HG03378 (cell line): ENCODE measurements at regions not wholly inside any gene's neighbourhood (a gene's known extent, or its start where the extent isn't known, plus 50 kb on each side); places are given as distances from the start of the nearest gene placed in this dataset.
"Not testable (repeated sequence)": the region's sequence is repeated elsewhere in the genome, so short reads cannot be mapped to it uniquely, and the experiment has no call there.

ENCODE experiments used
- ATAC-seq: cut with Tn5 transposase; IDR thresholded peaks from one replicate; pipeline ENCODE4 v1.9.1; 2021; ENCODE audit warnings: mild to moderate bottlenecking, moderate library complexity; ENCODE audit not compliant: unreplicated experiment

DNA sequence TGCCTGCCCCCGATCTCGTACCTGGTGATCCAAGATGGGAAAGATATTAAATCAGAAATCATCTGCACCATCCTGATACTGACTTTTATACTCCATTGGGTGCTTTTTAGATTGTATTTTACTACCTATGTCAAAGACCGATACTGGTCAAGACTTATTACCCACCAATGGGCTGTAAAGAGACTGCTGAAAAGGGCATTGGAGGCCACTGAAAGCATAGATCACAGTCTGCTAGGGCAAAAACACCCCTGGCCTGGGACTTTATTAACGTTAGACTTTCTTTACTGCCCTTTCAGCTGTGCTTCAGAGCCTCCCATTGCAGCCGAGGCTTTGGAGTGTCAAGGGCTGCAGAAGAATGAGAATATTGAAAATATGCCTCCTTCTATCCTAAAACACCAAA, 472.8 kb upstream of the DDX18 start:
- ATAC-seq = no peak

DNA sequence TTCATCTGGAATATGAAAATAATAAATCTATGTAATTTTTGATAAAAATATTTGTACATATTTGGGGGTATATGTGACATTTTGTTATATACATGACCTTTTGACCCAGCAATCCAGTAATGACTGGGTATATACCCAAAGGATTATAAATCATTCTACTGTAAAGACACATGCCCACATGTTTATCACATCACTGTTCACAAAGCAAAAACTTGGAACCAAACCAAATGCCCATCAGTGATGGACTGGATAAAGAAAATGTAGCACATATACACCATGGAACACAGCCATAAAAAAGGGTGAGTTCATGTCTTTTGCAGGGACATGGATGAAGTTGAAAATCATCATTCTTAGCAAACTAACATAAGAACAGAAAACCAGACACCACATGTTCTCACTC, 472.1 kb upstream of the DDX18 start:
- ATAC-seq = no peak

DNA sequence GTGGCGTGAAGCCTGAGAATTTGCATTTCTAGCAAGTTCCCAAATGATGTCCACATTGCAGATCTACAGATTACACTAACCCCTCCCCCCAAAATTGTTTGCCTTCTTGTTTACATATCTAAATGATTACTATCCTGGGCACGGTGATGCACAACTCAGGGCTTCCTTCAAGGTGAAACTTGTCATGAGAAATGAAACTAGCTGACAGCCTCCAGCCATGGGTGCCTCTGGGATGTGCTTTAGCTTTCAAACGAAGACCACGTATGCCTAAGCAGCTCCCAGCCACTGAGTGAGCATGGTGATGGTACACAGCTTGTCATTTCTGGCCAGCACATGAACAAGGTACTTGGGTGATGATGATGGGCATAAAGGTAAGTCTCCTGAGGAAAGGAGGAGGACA, 464.8 kb upstream of the DDX18 start:
- ATAC-seq = no peak

DNA sequence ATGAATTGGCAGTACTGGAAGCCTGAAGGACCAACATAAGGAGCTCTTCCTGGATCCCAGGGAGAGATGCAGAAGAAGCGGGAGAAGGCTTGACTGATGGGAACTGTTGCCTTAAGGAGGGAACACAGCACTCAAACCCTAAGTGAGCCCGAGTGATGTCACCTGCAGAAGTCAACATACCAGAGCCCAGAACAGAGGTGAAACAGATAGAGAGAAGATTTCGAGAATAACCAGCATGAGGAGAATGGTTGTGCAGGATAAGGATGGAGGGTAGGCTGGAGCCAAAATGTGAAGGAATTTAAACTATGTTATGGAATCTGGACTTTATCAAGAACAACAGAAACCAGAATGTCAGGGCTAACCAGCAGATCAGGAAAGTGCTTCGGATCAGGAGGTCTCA, 463.1 kb upstream of the DDX18 start:
- ATAC-seq = no peak

DNA sequence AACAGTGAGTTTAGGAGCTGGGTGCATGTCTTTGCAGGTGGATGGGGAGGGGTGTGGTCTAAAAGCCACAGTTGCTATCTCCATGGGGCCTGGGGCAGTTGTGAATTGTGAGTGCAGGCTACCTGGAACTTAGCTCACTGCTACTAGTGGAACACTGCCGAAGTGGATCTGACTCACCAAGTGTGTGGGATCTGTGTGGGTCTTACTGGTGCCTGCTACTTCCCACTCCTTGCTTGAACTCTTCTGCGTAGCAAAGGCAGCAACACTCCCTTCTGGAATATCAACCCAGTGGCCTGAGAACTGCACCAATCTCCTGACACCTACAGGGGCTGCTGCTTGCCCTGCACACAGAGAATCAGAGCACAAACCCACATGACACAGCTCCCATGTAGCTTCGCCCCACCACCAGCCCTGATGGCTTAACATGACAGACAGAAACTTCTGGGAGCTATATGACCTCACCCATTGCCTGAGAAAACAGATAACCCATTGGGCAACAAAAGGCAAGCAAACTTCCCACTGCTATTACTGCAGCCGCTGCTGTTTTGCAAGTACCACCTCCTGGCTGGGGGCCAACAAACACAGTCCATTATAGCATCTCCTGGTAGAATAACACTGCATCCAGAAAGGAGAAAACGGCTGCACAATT, 455.1 kb upstream of the DDX18 start:
- ATAC-seq = no peak

DNA sequence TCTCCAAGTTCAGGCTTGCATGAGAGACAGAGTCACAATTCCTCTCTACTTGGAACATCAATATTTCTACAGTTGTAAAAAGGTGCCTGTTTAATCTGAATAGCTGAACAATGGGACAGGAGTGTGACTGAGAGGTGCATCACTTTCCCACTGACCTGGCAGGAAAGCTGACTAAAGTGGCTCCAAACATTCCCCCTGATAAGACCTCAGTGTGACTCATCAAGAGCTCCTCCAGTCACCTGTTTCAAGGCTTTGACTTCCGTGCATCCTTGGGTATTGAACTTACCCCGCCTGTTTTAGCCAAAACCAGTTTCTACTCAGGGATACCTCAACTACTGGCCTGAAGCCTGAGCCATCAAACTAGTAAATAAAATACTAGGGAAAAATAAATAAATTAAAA, 453.9 kb upstream of the DDX18 start:
- ATAC-seq = no peak

DNA sequence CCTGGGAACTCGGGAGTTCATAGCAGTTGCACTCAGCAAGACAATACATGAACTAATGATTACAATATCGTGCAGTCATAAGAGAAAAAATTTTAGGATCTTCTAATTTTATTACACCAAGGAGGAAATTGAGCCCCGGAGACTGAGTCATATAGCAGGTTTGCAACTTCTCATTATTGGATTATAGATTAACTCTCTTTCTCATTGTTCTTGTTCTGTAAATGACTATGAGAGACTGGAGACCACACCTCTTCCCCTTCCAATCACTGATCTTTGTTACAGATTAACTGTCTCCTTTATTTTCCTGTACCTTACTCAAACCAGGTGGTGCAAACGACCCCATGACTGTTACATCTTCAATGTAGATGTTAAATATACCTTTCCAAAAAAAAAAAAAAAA, 435.8 kb upstream of the DDX18 start:
- peak; percentile 94 for ATAC-seq

DNA sequence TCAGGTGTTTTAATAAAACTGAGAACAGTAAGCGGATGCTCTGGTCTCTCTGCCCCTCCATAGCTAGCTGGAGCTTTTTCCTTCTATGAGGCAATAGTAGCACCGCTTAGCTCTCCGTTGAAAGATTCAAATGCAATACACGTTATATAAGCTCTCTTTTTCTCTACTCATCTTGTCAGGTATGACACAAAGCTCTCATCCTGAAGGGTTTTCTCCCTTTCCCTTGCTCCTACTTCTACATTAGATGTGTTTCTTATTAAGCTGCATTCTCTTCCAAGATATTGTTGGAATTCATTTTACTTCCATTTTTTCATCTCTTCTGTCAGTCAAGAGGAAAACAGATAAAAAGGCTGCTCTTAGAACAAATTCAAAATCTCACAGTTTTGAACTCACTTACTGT, 434.6 kb upstream of the DDX18 start:
- no peak for ATAC-seq

DNA sequence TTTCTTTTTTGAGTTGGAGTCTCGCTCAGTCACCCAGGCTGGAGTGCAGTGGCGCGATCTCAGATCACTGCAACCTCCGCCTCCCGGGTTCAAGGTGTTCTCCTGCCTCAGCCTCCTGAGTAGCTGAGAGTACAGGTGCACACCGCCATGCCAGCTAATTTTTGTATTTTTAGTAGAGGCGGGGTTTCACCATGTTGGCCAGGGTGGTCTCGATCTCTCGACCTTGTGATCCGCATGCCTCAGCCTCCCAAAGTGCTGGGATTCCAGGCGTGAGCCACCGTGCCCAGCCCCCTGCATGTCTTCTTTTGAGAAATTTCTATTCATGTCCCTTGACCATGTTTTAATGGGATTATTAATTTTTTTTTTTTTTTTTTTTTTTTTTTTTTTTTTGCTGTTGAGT, 430.5 kb upstream of the DDX18 start:
- not testable (repeated sequence) for ATAC-seq

DNA sequence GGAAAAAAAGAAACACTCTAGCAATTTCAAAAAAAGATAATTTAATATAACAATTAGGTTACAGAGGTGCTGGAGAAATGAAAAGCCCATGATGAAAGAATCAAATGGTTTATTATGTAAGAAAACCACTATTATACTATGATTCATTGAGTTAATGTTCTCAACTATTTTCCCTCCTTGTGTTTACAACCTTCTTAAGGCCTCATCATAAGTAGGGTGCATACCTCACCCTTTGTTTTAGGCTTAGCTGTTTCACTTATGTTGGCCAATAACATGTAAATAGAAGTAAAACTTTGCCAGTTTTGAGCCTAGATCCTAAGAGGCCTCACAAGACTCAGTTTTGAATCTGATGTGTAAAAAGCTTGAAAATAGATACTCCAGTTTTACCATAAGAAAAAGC, 418.3 kb upstream of the DDX18 start:
- no peak for ATAC-seq

DNA sequence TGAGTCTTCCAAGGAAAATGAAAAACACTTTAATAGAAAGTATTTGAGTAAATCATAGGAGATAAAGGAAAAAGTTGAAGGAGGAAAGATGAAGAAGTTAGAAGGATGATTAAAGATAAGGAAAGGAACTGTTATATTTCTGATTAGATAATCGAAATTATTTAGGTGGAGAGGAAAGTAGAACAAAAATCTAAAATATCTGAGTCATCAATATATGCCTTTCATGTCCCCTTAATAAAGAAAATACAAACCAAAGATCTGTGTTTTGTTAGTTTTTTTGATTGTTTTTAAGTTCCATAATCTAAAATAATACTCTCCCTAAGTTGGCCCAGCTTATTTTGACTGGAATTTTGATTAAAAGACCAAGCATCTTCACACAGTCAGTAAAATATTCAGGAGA, 412.9 kb upstream of the DDX18 start:
- ATAC-seq = no peak

DNA sequence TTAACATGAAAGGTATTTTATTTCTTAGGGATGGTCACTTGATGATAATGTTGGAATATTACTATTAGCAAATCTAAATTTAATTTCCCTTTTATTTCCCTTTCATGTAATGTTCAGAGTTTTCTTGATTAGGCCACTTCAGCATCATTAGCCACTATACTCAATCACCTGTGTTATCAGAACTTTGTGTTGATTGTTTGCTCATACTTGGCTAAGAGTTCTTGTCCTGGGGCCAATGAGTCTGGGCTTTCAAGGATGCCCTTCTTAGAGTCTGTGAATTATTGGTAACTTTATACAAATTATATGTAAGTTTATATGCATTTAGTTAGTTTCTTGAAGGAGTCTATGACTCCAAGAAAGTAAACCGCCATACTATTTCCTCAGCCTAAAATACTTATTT, 408.0 kb upstream of the DDX18 start:
- no peak for ATAC-seq

DNA sequence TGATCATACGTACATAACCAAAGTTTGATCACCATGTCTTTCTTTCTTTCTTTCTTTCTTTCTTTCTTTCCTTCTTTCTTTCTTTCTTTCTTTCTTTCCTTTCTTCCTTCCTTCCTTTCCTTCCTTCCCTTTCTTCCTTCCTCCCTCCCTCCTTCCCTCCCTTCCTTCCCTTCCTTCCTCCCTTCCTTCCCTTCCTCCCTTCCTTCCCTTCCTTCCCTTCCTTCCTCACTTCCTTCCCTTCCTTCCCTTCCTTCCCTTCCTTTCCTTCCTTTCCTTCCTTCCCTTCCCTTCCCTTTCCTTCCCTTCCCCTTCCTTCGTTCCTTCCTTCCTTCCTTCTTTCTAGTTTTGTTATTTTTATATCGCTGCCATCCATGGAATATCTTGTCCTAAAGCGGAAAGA, 406.7 kb upstream of the DDX18 start:
- no peak for ATAC-seq

DNA sequence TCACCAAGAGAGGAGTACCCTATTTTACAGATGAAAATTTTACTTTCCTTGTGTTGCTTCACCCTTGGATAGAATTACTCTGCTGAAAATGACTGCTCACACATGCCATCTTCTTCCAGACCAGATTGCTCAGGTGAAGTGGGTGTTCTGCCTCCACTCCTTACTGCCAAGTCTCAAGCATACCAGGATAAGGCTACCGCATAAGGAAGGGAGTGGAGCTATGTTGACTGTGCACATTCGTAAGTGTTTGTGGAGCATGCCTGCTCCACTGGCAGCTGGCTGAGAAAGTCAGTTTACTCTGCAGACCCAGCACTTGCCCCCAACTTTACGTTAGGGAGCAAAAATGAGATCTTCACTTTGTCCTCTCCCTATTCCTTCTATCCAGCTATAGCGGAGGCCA, 405.0 kb upstream of the DDX18 start:
- no peak for ATAC-seq

DNA sequence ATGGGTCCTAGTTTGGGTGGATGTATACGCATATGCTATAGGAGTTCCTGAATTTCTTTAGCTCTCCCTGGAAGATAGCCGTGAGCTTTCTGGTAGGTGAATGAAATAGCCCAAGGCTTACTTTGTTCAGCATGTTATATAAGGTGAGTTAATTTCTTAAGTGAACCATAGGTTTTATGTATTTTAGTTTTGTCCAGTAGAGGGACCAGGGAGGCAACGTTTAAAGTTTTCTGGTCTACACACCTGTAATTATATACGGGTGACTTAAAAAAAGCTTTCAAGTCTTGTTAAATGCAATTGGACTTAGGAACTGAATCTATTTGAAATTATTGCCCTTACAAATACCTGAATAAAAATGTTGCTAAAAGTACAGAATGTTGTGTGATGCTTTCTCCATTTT, 402.5 kb upstream of the DDX18 start:
- ATAC-seq = no peak

DNA sequence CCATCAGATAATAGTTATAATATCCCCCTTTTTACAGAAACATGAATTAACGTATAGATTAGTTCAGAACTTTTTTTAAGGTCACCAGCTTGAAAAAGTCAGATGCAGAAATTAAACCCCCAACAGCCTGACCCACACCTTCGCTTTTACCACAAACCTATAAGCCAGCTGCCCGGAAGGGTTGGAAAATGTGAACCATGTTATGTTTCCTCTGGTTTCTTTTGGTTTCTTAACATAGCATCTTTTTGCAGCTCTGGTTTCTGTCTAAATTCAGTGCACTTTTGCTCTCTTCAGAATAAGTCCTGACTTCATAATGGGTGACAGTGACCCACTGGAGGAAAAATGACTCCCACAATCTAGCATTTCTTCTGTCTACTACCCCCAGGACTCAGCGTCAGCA, 381.7 kb upstream of the DDX18 start:
- ATAC-seq = no peak

DNA sequence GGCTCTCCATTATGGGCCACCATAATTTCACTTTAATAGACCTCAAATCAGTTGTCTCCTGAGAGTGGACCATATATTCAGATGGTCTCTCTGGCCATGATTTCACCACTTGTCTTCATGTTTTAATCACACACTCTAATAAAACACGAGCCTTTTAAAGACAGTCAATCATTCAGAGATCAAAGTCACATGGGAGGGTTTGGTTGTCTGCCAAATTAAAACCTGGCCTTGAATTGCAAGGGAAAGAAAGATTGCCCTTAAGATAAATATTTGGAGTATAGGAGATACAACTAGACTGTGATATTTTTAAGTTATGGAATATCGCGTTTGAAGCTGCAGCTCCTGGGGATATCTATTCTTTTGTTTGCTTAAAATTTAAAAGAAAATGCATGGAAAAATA, 377.8 kb upstream of the DDX18 start:
- no peak for ATAC-seq

DNA sequence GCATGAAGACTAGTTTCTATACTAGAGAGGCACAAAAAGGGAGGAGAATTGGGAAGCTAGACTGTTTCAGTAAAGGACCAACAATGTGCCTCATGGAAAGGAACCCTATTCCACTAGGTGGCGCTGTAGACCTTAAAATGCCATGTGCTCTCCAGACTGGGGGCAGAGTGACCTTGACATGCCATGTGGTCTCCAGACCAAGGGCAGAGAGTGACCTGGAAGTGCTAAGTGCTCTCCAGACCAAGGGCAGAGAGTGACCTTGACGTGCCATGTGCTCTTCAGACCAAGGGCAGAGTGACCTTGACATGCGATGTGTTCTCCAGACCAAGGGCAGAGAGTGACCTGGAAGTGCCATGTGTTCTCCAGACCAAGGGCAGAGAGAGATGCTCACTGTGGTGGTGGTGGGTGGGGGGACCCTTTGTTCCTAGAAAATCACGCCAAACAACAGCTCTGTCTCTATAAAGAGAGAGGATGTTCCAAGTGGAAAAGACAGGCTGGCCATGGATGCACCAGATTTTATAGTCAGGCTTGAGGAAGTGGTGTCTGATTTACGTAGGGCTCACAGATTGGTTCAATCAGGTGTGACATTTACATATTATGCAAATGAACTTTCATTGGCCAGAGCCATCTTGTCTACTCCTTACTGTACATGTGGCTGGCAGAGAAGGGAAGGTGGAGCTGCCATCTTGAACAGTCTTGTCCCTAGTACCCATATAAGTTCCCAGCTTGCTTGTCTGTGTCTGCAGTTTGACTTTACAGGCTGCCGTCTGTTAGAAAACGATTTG, 344.0 kb upstream of the DDX18 start:
- peak; percentile 56 for ATAC-seq

DNA sequence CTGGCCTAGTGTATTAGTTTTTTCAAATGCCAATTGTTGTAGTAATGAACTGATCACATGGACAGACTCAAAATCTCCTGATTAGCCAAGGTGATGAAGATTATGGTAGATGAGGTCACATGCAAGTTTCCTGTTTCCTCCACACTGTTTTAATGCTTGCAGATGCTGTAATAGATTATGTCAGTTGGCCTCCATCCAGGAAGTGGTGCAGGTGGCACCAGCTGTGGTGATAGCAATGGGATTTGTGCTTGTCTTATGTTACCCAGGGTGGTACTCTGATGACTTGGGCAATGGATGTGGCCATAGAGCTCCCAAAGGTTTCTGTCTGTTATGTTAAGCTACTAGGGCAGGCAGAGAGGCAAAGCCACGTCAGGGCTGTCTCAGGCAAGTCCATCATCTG, 332.9 kb upstream of the DDX18 start:
- no peak for ATAC-seq

DNA sequence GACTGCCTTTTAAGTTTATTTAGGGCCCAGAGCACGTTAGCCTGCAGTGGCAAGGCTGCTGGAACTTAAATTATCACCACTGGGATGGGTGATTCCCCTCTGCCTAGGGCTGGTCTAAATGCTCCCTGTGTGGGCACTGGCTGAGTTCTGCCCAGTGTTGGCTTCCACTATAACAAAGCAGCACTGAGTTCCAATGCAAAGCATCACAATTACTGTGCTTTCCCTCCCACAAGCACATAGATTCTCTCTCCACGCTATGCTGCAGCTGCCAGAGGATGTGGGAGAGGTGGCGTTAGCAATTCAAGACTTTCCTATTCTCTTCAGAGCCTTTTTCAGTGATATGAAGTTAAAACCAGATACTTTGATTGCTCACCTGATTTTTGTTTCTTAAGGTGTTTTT, 328.9 kb upstream of the DDX18 start:
- ATAC-seq = no peak

DNA sequence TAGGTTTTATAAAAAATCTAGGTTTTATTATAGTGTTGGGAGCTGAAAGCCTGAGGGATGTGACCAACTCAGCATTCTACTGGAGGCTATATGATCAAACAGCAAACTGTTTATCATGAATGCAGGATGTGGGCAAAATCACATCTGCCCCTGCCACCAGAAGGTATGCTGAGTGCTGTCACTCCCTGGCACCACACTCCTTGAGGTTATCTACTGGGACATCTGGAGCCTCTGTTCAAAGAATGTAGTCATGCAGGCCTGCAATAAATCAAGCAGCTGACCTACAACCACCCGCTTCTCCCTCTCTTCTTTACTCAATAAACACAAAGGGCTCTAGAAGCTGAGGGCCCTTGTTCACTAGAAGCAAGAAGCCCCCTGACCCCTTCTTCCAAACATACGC, 328.4 kb upstream of the DDX18 start:
- no peak for ATAC-seq

DNA sequence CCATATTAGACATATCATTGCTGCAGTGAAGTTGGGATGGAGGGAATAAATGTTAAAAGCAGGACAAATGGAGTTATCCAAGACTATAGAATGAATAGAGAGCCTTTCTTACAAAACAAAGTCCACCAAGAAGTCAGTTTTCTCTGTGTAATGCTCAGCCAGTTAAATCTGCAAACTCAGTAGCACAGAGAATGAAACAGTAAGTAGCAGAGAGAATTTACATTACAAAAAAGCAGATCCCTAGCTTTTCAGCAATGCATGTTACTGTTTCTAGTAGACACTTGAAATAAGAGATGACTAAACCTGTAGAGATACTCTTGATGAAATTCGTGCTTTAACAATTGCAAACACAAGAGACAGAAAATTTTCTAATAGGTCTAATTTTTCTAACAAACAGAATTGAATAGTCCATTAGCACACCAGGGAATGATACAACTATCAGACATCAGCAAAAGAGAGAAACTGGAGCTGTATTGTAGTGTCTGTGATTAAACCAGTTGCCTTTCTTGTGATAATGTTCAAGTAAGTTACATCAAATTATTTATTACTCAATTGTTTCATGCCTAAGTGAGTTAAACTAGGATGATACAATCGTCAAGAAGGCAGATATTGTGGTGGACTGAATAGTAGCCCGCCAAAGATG, 322.2 kb upstream of the DDX18 start:
- no peak for ATAC-seq
